ENCODE measurements at regions not wholly inside any gene's neighbourhood (a gene's known extent, or its start where the extent isn't known, plus 50 kb on each side); places are given as distances from the start of the nearest gene placed in this dataset.

DNA sequence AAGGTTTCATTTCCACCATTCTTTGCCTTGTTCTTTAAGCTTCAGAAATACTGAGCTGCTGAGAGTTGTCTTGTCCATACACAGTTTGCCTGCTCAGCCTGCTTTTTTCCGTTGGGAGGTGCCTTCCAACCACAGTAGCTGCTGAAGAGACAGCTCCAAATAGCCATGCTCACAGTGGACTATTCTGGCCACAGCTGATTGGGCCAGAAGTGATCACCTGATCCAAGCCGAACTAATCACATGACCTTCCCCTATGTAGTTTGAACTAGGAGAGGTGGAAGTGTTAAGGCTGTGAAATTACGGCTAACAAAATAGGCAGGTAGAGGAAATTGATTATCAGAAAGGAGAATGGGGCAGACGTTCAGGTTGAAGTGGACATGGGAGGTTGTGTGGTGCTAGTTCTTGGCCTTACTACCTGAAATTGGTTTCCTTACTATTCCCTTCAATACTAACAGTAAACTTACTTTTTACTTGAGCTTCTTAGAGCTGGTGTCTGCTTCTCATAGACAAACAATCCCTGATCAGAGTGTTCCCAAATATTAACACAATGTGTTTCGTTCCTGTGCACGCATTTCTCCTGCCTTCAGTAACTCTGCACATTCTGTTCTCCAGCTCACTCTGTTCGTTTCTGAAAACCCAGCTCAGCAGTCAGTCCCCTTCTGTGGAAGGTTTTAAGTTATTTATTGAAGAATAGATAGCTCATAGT lies 136.1 kb downstream of the RWDD3 start (continued):
- TF ChIP-seq SNRNP70 (optimal IDR thresholded peaks at IDR 0.05; ENCODE audit: low read depth, low read length) (no peak), CCNT2 (IDR thresholded peaks at IDR 0.05; ENCODE audit: borderline replicate concordance, extremely low read depth, insufficient read length, low read depth, low read length) (no peak), HNRNPLL (IDR thresholded peaks at IDR 0.05; ENCODE audit: low read depth, low read length, poor library complexity, severe bottlenecking) (no peak), ARID1B (IDR thresholded peaks at IDR 0.05) (no peak)
- TF ChIP-seq, protein P1, sequence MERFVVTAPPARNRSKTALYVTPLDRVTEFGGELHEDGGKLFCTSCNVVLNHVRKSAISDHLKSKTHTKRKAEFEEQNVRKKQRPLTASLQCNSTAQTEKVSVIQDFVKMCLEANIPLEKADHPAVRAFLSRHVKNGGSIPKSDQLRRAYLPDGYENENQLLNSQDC (CRISPR knock-in tag; IDR thresholded peaks at IDR 0.05) = no peak
- TF ChIP-seq, protein P2, sequence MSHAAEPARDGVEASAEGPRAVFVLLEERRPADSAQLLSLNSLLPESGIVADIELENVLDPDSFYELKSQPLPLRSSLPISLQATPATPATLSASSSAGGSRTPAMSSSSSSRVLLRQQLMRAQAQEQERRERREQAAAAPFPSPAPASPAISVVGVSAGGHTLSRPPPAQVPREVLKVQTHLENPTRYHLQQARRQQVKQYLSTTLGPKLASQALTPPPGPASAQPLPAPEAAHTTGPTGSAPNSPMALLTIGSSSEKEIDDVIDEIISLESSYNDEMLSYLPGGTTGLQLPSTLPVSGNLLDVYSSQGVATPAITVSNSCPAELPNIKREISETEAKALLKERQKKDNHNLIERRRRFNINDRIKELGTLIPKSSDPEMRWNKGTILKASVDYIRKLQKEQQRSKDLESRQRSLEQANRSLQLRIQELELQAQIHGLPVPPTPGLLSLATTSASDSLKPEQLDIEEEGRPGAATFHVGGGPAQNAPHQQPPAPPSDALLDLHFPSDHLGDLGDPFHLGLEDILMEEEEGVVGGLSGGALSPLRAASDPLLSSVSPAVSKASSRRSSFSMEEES (CRISPR knock-in tag; IDR thresholded peaks at IDR 0.05) = peak; percentile 76

DNA sequence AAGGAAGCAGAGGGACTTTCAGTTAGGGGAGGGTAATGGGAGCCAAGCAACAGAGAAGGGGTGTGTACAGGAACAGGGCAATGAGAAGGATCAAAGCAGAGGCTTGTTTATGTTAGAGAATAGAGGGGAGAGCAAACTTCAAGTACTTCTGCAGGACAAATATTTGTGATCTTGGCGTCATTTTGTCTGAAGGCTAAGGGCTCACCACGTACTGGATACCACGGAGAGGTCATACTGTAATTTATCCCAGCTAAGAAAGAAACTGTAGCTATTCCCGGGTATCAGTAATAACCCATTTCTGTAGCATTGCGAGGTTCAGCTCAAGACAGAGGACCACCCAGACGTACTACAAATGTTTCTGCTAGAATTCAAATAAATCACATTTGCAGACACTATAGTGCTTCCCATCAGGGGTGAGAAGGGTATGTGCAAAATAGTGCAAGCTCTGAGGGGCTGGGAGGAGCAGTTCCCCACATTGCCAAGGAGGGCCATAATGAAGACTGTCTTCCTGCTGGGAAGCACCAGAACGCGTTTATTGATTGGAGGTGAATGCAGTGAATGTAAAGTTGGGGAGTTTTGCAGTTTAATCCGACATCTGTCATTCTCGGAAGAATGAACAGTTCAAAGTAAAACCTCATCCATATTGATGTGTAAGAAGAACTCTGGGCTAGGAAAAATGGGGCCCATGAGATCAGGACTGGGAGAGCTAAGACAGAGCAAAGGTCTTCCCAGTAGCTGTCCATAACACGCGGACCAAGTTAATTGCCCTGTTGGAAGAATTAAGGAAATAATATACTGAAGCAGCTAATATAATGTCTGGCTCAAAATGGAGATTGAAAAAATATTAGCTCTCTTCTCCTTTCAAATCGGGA lies 136.9 kb downstream of the RWDD3 start:
- H3K4me2 ChIP-seq (ENCODE audit: insufficient read depth, low read length) = no peak overlapping the region
- POLR2A ChIA-PET = interaction anchor here (0.6 to 0.7 kb wide), 3 partner anchors 15 to 1433 kb away, joined by 3 read pairs; no protein-coding TSS in a partner anchor
- H4K20me1 ChIP-seq (replicated peaks; ENCODE audit: control insufficient read depth, insufficient read depth, low read length) = no peaks in the 10 kb centered on the region
- no peaks in the 10 kb centered on the region for H3K4me1 ChIP-seq (replicated peaks in 1 of 2; ENCODE audit: control insufficient read depth in 2 of 2, insufficient read depth in 2 of 2, low read length in 2 of 2)
- H3K27ac ChIP-seq (ENCODE audit: extremely low read depth, low read depth, low read length) = no peak overlapping the region
- H3K4me3 ChIP-seq = no peak overlapping the region
- DNase-seq (ENCODE audit: extremely low read depth in 1 of 4, low spot score in 3 of 4) (no peak), ATAC-seq (no peak), FAIRE-seq (no peak)
- 0% methylated on average over 13 of the region's 13 CpGs for WGBS (ENCODE audit: insufficient coverage, low coverage, missing lambda C conversion rate)
- intact Hi-C loops (cut with micrococcal nuclease) (no loop called here), in situ Hi-C loops (cut with MboI) (no loop called here)
- no peaks in the 10 kb centered on the region for H3K36me3 ChIP-seq (ENCODE audit: control insufficient read depth, insufficient read depth, low read length)
- no peaks in the 10 kb centered on the region for H3K9me1 ChIP-seq (ENCODE audit: control insufficient read depth, insufficient read depth, low read length)
- BruUV-seq (replicated peaks) = no TSS peak
- H3K79me2 ChIP-seq (ENCODE audit: control insufficient read depth, insufficient read depth, low read length) = no peaks in the 10 kb centered on the region
- no peak overlapping the region for H3K9ac ChIP-seq (ENCODE audit: insufficient read depth in 1 of 2, low read depth in 2 of 2, low read length in 2 of 2)
- H2AFZ ChIP-seq (ENCODE audit: low read depth, low read length) = no peak overlapping the region
- H3K9me3 ChIP-seq (replicated peaks; ENCODE audit: control insufficient read depth, insufficient read depth, low read depth, low read length) = no peaks in the 10 kb centered on the region
- H3K27me3 ChIP-seq (ENCODE audit: control insufficient read depth in 2 of 2, insufficient read depth in 2 of 2, low read length in 2 of 2) = peaks cover 0 to 4% of the 10 kb centered on the region in 2 experiments; a peak in 2 of 5 replicates
- CTCF ChIA-PET (ENCODE audit: low intra/inter-chr PET ratio) = no interaction called here
- TF ChIP-seq, protein P3, sequence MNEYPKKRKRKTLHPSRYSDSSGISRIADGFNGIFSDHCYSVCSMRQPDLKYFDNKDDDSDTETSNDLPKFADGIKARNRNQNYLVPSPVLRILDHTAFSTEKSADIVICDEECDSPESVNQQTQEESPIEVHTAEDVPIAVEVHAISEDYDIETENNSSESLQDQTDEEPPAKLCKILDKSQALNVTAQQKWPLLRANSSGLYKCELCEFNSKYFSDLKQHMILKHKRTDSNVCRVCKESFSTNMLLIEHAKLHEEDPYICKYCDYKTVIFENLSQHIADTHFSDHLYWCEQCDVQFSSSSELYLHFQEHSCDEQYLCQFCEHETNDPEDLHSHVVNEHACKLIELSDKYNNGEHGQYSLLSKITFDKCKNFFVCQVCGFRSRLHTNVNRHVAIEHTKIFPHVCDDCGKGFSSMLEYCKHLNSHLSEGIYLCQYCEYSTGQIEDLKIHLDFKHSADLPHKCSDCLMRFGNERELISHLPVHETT (CRISPR knock-in tag; conservative IDR thresholded peaks at IDR 0.05 in 1 of 2, IDR thresholded peaks at IDR 0.05 in 1 of 2) = no peak
- TF ChIP-seq IFI16 (CRISPR knock-in tag; IDR thresholded peaks at IDR 0.05) (no peak), FOXP1 (CRISPR knock-in tag; IDR thresholded peaks at IDR 0.05) (no peak), BMI1 (IDR thresholded peaks at IDR 0.05; ENCODE audit: low read length) (no peak)
- TF ChIP-seq, protein P4, sequence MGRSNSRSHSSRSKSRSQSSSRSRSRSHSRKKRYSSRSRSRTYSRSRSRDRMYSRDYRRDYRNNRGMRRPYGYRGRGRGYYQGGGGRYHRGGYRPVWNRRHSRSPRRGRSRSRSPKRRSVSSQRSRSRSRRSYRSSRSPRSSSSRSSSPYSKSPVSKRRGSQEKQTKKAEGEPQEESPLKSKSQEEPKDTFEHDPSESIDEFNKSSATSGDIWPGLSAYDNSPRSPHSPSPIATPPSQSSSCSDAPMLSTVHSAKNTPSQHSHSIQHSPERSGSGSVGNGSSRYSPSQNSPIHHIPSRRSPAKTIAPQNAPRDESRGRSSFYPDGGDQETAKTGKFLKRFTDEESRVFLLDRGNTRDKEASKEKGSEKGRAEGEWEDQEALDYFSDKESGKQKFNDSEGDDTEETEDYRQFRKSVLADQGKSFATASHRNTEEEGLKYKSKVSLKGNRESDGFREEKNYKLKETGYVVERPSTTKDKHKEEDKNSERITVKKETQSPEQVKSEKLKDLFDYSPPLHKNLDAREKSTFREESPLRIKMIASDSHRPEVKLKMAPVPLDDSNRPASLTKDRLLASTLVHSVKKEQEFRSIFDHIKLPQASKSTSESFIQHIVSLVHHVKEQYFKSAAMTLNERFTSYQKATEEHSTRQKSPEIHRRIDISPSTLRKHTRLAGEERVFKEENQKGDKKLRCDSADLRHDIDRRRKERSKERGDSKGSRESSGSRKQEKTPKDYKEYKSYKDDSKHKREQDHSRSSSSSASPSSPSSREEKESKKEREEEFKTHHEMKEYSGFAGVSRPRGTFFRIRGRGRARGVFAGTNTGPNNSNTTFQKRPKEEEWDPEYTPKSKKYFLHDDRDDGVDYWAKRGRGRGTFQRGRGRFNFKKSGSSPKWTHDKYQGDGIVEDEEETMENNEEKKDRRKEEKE (IDR thresholded peaks at IDR 0.05; ENCODE audit: borderline replicate concordance in 1 of 2, control insufficient read depth in 1 of 2, low read depth in 2 of 2, low read length in 1 of 2) = no peak
